ENCODE measurements at regions not wholly inside any gene's neighbourhood (a gene's known extent, or its start where the extent isn't known, plus 50 kb on each side); places are given as distances from the start of the nearest gene placed in this dataset.

DNA sequence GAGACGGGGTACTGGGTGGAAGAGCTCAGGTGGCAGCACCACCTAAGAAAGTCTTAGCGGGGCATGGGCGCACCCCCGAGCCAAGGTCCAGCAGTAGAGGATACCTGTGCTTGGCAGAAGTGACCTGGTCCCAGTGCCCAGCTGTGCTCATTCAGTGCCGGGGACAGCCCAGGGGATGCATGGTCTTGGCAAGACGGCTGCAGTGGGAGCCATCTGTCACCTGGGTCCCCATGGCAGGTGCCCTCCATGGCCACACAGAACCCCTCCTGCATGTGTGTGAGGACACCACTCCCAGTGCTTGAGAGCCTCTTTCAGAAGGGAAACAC is 664.7 kb downstream of the QKI start:
- TF ChIP-seq, protein P1, sequence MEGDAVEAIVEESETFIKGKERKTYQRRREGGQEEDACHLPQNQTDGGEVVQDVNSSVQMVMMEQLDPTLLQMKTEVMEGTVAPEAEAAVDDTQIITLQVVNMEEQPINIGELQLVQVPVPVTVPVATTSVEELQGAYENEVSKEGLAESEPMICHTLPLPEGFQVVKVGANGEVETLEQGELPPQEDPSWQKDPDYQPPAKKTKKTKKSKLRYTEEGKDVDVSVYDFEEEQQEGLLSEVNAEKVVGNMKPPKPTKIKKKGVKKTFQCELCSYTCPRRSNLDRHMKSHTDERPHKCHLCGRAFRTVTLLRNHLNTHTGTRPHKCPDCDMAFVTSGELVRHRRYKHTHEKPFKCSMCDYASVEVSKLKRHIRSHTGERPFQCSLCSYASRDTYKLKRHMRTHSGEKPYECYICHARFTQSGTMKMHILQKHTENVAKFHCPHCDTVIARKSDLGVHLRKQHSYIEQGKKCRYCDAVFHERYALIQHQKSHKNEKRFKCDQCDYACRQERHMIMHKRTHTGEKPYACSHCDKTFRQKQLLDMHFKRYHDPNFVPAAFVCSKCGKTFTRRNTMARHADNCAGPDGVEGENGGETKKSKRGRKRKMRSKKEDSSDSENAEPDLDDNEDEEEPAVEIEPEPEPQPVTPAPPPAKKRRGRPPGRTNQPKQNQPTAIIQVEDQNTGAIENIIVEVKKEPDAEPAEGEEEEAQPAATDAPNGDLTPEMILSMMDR (IDR thresholded peaks at IDR 0.05; ENCODE audit: insufficient read depth, low read depth, low read length), result no peak
- no peak for TF ChIP-seq EZH2 (IDR thresholded peaks at IDR 0.05; ENCODE audit: insufficient read depth, low read length)
